ENCODE measurements at regions not wholly inside any gene's neighbourhood (a gene's known extent, or its start where the extent isn't known, plus 50 kb on each side); places are given as distances from the start of the nearest gene placed in this dataset.

- TF ChIP-seq CTCF (IDR thresholded peaks at IDR 0.05; ENCODE audit: poor library complexity) (no peak), EZH2phosphoT487 (IDR thresholded peaks at IDR 0.05; ENCODE audit: low read depth, severe bottlenecking, unreplicated experiment) (no peak), EZH2 (IDR thresholded peaks at IDR 0.05; ENCODE audit: borderline replicate concordance) (no peak)
Measured at GRCh38 chr5:15001517-15001916, 129.9 kb upstream of the ANKH start.
